IMR-90 (cell line): ENCODE measurements at regions not wholly inside any gene's neighbourhood (a gene's known extent, or its start where the extent isn't known, plus 50 kb on each side); places are given as distances from the start of the nearest gene placed in this dataset.

Source experiments
- ATAC-seq: fragments of 200-7000 bp; cut with Tn5 transposase; 2 replicates; pipeline ENCODE4 v1.9.1; 2020; ENCODE audit warnings: low read depth, mild to moderate bottlenecking, moderate library complexity
- BruUV-seq: library from RNA; stranded (reverse); fragments of 400-500 nt; replicated peaks from 2 replicates; lab custom pipeline; 2021; lab: Mats Ljungman, UMichigan
- CTCF ChIA-PET: fragments of 300-600 bp; formaldehyde crosslinking; extraction: SDS; loops from one replicate; lab custom pipeline; 2021; ENCODE audit warnings: antibody characterized with exemption; lab: Yijun Ruan, JAX
- POLR2A ChIA-PET: fragments of 300-600 bp; sonication (Branson Sonifier 250); formaldehyde crosslinking; loops from one replicate; lab custom pipeline; 2022; ENCODE audit warnings: antibody characterized with exemption; ENCODE audit not compliant: unreplicated experiment; lab: Charles Lee
- DNase-seq: peaks from one replicate; pipeline ENCODE4 v3.0.0; 2013
- H2AFZ ChIP-seq: replicated peaks from 2 replicates; pipeline ENCODE3; 2013; ENCODE audit warnings: low read length, mild to moderate bottlenecking; ENCODE audit not compliant: poor library complexity
- H2AK5ac ChIP-seq: 2 replicates; pipeline ENCODE4 v1.6.1; 2013; ENCODE audit warnings: low read depth, low read length, inconsistent platforms
- H2AK9ac ChIP-seq: replicated peaks from 2 replicates; pipeline ENCODE3; 2013; ENCODE audit warnings: mild to moderate bottlenecking, low read depth, low read length, moderate library complexity; ENCODE audit not compliant: poor library complexity
- H2BK120ac ChIP-seq: 2 replicates; pipeline ENCODE4 v1.6.1; 2013; ENCODE audit warnings: low read depth, low read length, inconsistent platforms
- H2BK15ac ChIP-seq: 3 replicates; pipeline ENCODE4 v1.6.1; 2013; ENCODE audit warnings: low read depth, low read length, inconsistent platforms
- H2BK20ac ChIP-seq: 2 replicates; pipeline ENCODE4 v1.6.1; 2013; ENCODE audit warnings: low read depth, mild to moderate bottlenecking, inconsistent platforms, low read length, moderate library complexity
- H2BK5ac ChIP-seq: 2 replicates; pipeline ENCODE4 v1.6.1; 2013; ENCODE audit warnings: mild to moderate bottlenecking, low read depth, low read length, inconsistent platforms; ENCODE audit not compliant: poor library complexity, severe bottlenecking
- H3K14ac ChIP-seq: replicated peaks from 2 replicates; pipeline ENCODE4 v1.6.1; 2013; ENCODE audit warnings: low read depth, low read length, inconsistent platforms
- H3K18ac ChIP-seq: 2 replicates; pipeline ENCODE4 v1.6.1; 2013; ENCODE audit warnings: low read depth, low read length, control low read depth
- H3K23ac ChIP-seq: 2 replicates; pipeline ENCODE4 v1.6.1; 2013; ENCODE audit warnings: low read depth, low read length, inconsistent platforms
- H3K27ac ChIP-seq: 2 replicates; pipeline ENCODE4 v1.5.1; 2013; ENCODE audit warnings: mild to moderate bottlenecking, control low read depth, low read length; ENCODE audit not compliant: insufficient read depth
- H3K27me3 ChIP-seq: 2 replicates; pipeline ENCODE4 v1.6.1; 2013; ENCODE audit warnings: low read length; ENCODE audit not compliant: control insufficient read depth, insufficient read depth
- H3K36me3 ChIP-seq: 2 replicates; pipeline ENCODE4 v1.6.1; 2013; ENCODE audit warnings: low read length, mixed read lengths; ENCODE audit not compliant: control insufficient read depth, insufficient read depth
- H3K4ac ChIP-seq: 2 replicates; pipeline ENCODE4 v1.6.1; 2013; ENCODE audit warnings: low read depth, low read length, inconsistent platforms
- H3K4me1 ChIP-seq: 2 replicates; pipeline ENCODE4 v1.6.1; 2013; ENCODE audit warnings: low read length, mixed read lengths; ENCODE audit not compliant: control insufficient read depth, insufficient read depth
- H3K4me2 ChIP-seq: 2 replicates; pipeline ENCODE4 v1.6.1; 2013; ENCODE audit warnings: low read depth, mild to moderate bottlenecking, control low read depth, low read length, moderate library complexity
- H3K4me3 ChIP-seq: 2 replicates; pipeline ENCODE4 v1.5.1; 2013; ENCODE audit warnings: low read depth, mild to moderate bottlenecking, control low read depth, low read length, moderate library complexity; ENCODE audit not compliant: insufficient read depth
- H3K56ac ChIP-seq: 2 replicates; pipeline ENCODE4 v1.6.1; 2013; ENCODE audit warnings: low read length, inconsistent platforms; ENCODE audit not compliant: insufficient read depth; ENCODE audit errors: extremely low read depth
- H3K79me1 ChIP-seq, 2 experiments: 2 replicates each; pipeline ENCODE4 v1.6.1; 2013; ENCODE audit warnings: low read length in 2 of 2, inconsistent platforms in 1 of 2, low read depth in 1 of 2
- H3K9ac ChIP-seq: 2 replicates; pipeline ENCODE4 v1.6.1; 2013; ENCODE audit warnings: low read depth, low read length, control low read depth
- H3K9me1 ChIP-seq: 2 replicates; pipeline ENCODE4 v1.6.1; 2013; ENCODE audit warnings: low read length, inconsistent platforms; ENCODE audit not compliant: insufficient read depth
- H3K9me3 ChIP-seq: 2 replicates; pipeline ENCODE4 v1.6.1; 2013; ENCODE audit warnings: low read length; ENCODE audit not compliant: control insufficient read depth, insufficient read depth
- H4K20me1 ChIP-seq: 2 replicates; pipeline ENCODE4 v1.6.1; 2013; ENCODE audit warnings: low read length, inconsistent platforms; ENCODE audit not compliant: insufficient read depth
- H4K5ac ChIP-seq: 2 replicates; pipeline ENCODE4 v1.6.1; 2013; ENCODE audit warnings: mild to moderate bottlenecking, low read depth, low read length, control low read depth
- H4K8ac ChIP-seq, 2 experiments: 2 replicates each; pipeline ENCODE4 v1.6.1; 2013; ENCODE audit warnings: low read depth in 2 of 2, low read length in 2 of 2, control low read depth in 1 of 2, inconsistent platforms in 1 of 2
- H4K91ac ChIP-seq: 2 replicates; pipeline ENCODE4 v1.6.1; 2013; ENCODE audit warnings: low read depth, low read length, inconsistent platforms; ENCODE audit not compliant: insufficient read depth
- BHLHE40 ChIP-seq: fragments of 150-350 bp; IDR thresholded peaks from 2 replicates; pipeline ENCODE4 v1.6.1; 2016; ENCODE audit warnings: mild to moderate bottlenecking, low read depth, low read length
- MAZ ChIP-seq: IDR thresholded peaks from 2 replicates; pipeline ENCODE4 v1.6.1; 2012; ENCODE audit warnings: low read depth, mild to moderate bottlenecking, low read length, improper control_type of control experiment, moderate library complexity, borderline replicate concordance
- MXI1 ChIP-seq: IDR thresholded peaks from 2 replicates; pipeline ENCODE4 v1.6.1; 2012; ENCODE audit warnings: low read depth, mild to moderate bottlenecking, low read length, moderate library complexity, borderline replicate concordance
- POLR2A ChIP-seq: IDR thresholded peaks from 2 replicates; pipeline ENCODE4 v1.6.1; 2012; ENCODE audit warnings: mild to moderate bottlenecking, low read depth, low read length
- RFX5 ChIP-seq: IDR thresholded peaks from 2 replicates; pipeline ENCODE4 v1.8.0; 2012; ENCODE audit warnings: low read depth, mild to moderate bottlenecking, low read length, moderate library complexity
- SMC3 ChIP-seq: fragments of 150-350 bp; IDR thresholded peaks from 2 replicates; pipeline ENCODE4 v1.6.1; 2016; ENCODE audit warnings: low read depth, mild to moderate bottlenecking, antibody characterized with exemption, low read length, moderate library complexity
- WGBS, 2 experiments: methylation state at CpG; one replicate each; pipeline versions ENCODE4 v1.1.5 to v1.1.7; 2013; ENCODE audit warnings: missing lambda C conversion rate in 2 of 2; ENCODE audit not compliant: insufficient read length in 1 of 2; ENCODE audit errors: extremely low coverage in 2 of 2; 5-methylcytosine and 5-hydroxymethylcytosine counted together
- dilution Hi-C: fragments of 300-500 bp; cut with HindIII; formaldehyde crosslinking; loops from one replicate; pipeline ENCODE4 v1.14.3; 2018; ENCODE audit warnings: low sequenced_read_pairs; ENCODE audit not compliant: unreplicated experiment
- in situ Hi-C: fragments of 300-500 bp; cut with MboI; formaldehyde crosslinking; loops from 3 replicates; pipeline ENCODE4 v1.14.3; 2019; ENCODE audit warnings: low sequenced_read_pairs, inconsistent platforms, mixed read lengths
- intact Hi-C: fragments of 100-400 bp; cut with micrococcal nuclease; formaldehyde crosslinking; loops from 2 replicates; pipeline ENCODE4 v1.10.0; 2022

DNA sequence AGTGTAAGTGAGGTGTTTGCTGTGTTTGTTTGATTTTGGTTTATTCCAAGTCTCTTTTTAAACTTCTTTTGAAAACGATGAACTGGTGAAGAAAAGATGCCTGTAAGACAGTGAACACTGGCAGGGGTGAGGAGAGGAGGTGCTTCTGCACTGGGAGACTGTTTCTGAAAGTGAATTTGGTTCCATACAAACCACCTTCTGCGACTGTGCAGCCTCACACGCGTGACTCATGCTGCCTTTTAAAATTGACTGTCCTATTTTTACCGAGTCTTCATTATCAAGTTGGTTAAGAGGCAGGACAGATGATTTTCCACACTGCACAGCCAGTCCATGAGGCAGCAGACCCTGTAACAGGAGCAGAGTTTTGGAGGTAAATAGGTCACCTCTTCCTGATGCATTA lies 340.6 kb downstream of the MTRR start:
- Histone ChIP-seq H3K27ac (no peak overlapping the region), H3K4me3 (no peak overlapping the region), H3K9me1 (no peaks in the 10 kb centered on the region), H2BK20ac (no peak overlapping the region), H2BK5ac (no peak overlapping the region), H3K79me1 (no peaks in the 10 kb centered on the region), H3K27me3 (no peaks in the 10 kb centered on the region), H3K36me3 (no peaks in the 10 kb centered on the region), H4K20me1 (no peaks in the 10 kb centered on the region), H2AFZ (no peak overlapping the region), H3K4ac (no peak overlapping the region), H3K23ac (no peak overlapping the region), H4K8ac (no peak overlapping the region), H2BK120ac (no peak overlapping the region), H3K4me2 (no peak overlapping the region), H3K56ac (no peak overlapping the region), H2AK5ac (no peak overlapping the region), H3K18ac (no peak overlapping the region), H4K91ac (no peak overlapping the region), H3K14ac (no peak overlapping the region), H3K9me3 (no peaks in the 10 kb centered on the region), H3K9ac (no peak overlapping the region), H2AK9ac (no peak overlapping the region), H4K5ac (no peak overlapping the region), H3K4me1 (no peaks in the 10 kb centered on the region), H2BK15ac (no peak overlapping the region)
- in situ Hi-C loops, result no loop called here
- dilution Hi-C loops, result no loop called here
- intact Hi-C loops, result no loop called here
- POLR2A ChIA-PET, result no interaction called here
- WGBS, 2 experiments, result 87% methylated on average over 3 of the region's 5 CpGs; no CpG with 5 or more reads in 1 of the 2 experiments
- no peak for DNase-seq
- TF ChIP-seq SMC3 (no peak), MXI1 (no peak), MAZ (no peak), POLR2A (no peak), BHLHE40 (no peak), RFX5 (no peak)
- ATAC-seq, result no peak
- BruUV-seq, result no TSS peak
- CTCF ChIA-PET, result no interaction called here
